HCT116 (cell line): ENCODE measurements at regions not wholly inside any gene's neighbourhood (a gene's known extent, or its start where the extent isn't known, plus 50 kb on each side); places are given as distances from the start of the nearest gene placed in this dataset.

Experiments used
- ATAC-seq: fragments of 200-7000 bp; cut with Tn5 transposase; 2 replicates; pipeline ENCODE4 v1.9.1; 2020; ENCODE audit warnings: mild to moderate bottlenecking, moderate library complexity
- BruUV-seq: library from RNA; stranded (reverse); fragments of 400-500 nt; replicated peaks from 2 replicates; lab custom pipeline; 2021; lab: Mats Ljungman, UMichigan
- CTCF ChIA-PET: fragments of 300-600 bp; sonication (Branson Sonifier 250); formaldehyde crosslinking; loops from one replicate; lab custom pipeline; 2021; ENCODE audit warnings: antibody characterized with exemption; lab: Charles Lee
- POLR2A ChIA-PET: fragments of 300-600, 350-600 bp; sonication (Branson Sonifier 250); formaldehyde crosslinking; loops from one replicate; lab custom pipeline; 2021; ENCODE audit warnings: antibody characterized with exemption; lab: Charles Lee
- RAD21 ChIA-PET, 2 experiments: fragments of 300-600 bp; sonication (Branson Sonifier 250); formaldehyde crosslinking; loops; one replicate each; lab custom pipeline; 2023; ENCODE audit warnings: low total read pairs in 2 of 2; ENCODE audit not compliant: uncharacterized antibody in 2 of 2, unreplicated experiment in 2 of 2, low non-redundant PET in 1 of 2; lab: Charles Lee
- DNase-seq: peaks from one replicate; pipeline ENCODE4 v3.0.0-alpha.2; 2010; ENCODE audit warnings: low read depth, low spot score
- H2AFZ ChIP-seq: fragments of 200-600 bp; shearing (Covaris generic), sonication (generic); 2 replicates; pipeline ENCODE4 v1.6.1; 2017; ENCODE audit warnings: low read depth, mixed run types, mixed read lengths, antibody characterized with exemption, low read length; ENCODE audit not compliant: poor library complexity, severe bottlenecking
- H3K27ac ChIP-seq: 2 replicates; pipeline ENCODE4 v1.5.1; 2012; ENCODE audit warnings: low read depth, low read length
- H3K27me3 ChIP-seq: fragments of 200-600 bp; sonication (generic); 2 replicates; pipeline ENCODE4 v1.6.1; 2016; ENCODE audit warnings: mixed run types, low read length, mixed read lengths; ENCODE audit not compliant: insufficient read depth
- H3K36me3 ChIP-seq, 2 experiments: fragments of 200-500 bp in 1 of 2; fragments of 200-600 bp in 1 of 2; sonication (Bioruptor generic) in 1 of 2; sonication (generic) in 1 of 2; 2 replicates each; pipeline versions ENCODE4 v1.5.1 to v1.6.1; 2014 to 2016; ENCODE audit warnings: low read length in 2 of 2, inconsistent platforms in 1 of 2, mixed read lengths in 1 of 2, mixed run types in 1 of 2; ENCODE audit not compliant: insufficient read depth in 2 of 2, control insufficient read depth in 1 of 2
- H3K4me1 ChIP-seq, 2 experiments: fragments of 200-600 bp in 1 of 2; sonication (generic) in 1 of 2; 2 replicates each; pipeline versions ENCODE4 v1.5.1 to v1.6.1; 2012 to 2017; ENCODE audit warnings: low read length in 2 of 2, inconsistent platforms in 1 of 2, mild to moderate bottlenecking in 1 of 2, mixed read lengths in 1 of 2, mixed run types in 1 of 2, moderate library complexity in 1 of 2; ENCODE audit not compliant: insufficient read depth in 2 of 2, control insufficient read depth in 1 of 2
- H3K4me2 ChIP-seq: fragments of 200-600 bp; sonication (generic); 2 replicates; pipeline ENCODE4 v1.6.1; 2017; ENCODE audit warnings: mixed run types, low read length, mixed read lengths
- H3K4me3 ChIP-seq, 2 experiments: fragments of 200-600 bp in 1 of 2; sonication (generic) in 1 of 2; replicated peaks in 1 of 2; 2 replicates each; pipeline ENCODE4 v1.5.1; 2011 to 2016; ENCODE audit warnings: low read length in 2 of 2, control low read depth in 1 of 2, low read depth in 1 of 2, mild to moderate bottlenecking in 1 of 2, mixed read lengths in 1 of 2, mixed run types in 1 of 2
- H3K79me2 ChIP-seq: fragments of 200-600 bp; sonication (generic); 2 replicates; pipeline ENCODE4 v1.6.1; 2017; ENCODE audit warnings: mild to moderate bottlenecking, mixed run types, low read length, moderate library complexity, mixed read lengths; ENCODE audit not compliant: insufficient read depth
- H3K9ac ChIP-seq: fragments of 200-600 bp; sonication (generic); 2 replicates; pipeline ENCODE4 v1.6.1; 2016; ENCODE audit warnings: low read length, mixed read lengths
- H3K9me2 ChIP-seq: fragments of 200-600 bp; sonication (generic), shearing (Covaris generic); 2 replicates; pipeline ENCODE4 v1.6.1; 2017; ENCODE audit warnings: mixed run types, mild to moderate bottlenecking, moderate library complexity; ENCODE audit not compliant: insufficient read depth
- H3K9me3 ChIP-seq, 2 experiments: fragments of 200-500 bp in 1 of 2; fragments of 200-600 bp in 1 of 2; sonication (Bioruptor generic) in 1 of 2; sonication (generic) in 1 of 2; 2 replicates each; pipeline ENCODE4 v1.6.1; 2014 to 2017; ENCODE audit warnings: low read length in 2 of 2, mixed read lengths in 2 of 2, inconsistent platforms in 1 of 2, low read depth in 1 of 2, mild to moderate bottlenecking in 1 of 2, mixed run types in 1 of 2, moderate library complexity in 1 of 2; ENCODE audit not compliant: control insufficient read depth in 1 of 2, insufficient read depth in 1 of 2
- H4K20me1 ChIP-seq: fragments of 200-600 bp; sonication (generic), shearing (Covaris generic); 2 replicates; pipeline ENCODE4 v1.6.1; 2017; ENCODE audit warnings: mixed run types, mild to moderate bottlenecking, moderate library complexity; ENCODE audit not compliant: insufficient read depth
- ELF1 ChIP-seq: IDR thresholded peaks from 2 replicates; pipeline ENCODE4 v1.6.1; 2012; ENCODE audit warnings: low read depth, borderline replicate concordance
- EZH2 ChIP-seq: fragments of 200-600 bp; sonication (generic); IDR thresholded peaks from 2 replicates; pipeline ENCODE4 v1.6.1; 2017; ENCODE audit warnings: antibody characterized with exemption, mixed run types
- FOSL1 ChIP-seq: IDR thresholded peaks from 2 replicates; pipeline ENCODE4 v1.6.1; 2012; ENCODE audit warnings: low read depth
- SP1 ChIP-seq: IDR thresholded peaks from 2 replicates; pipeline ENCODE4 v1.6.1; 2012; ENCODE audit warnings: low read depth
- ZNF274 ChIP-seq: fragments of 200-500 bp; sonication (Bioruptor generic); IDR thresholded peaks from 2 replicates; pipeline ENCODE4 v1.6.1; 2014; ENCODE audit warnings: mild to moderate bottlenecking, low read depth, low read length, inconsistent platforms
- intact Hi-C: fragments of 100-400 bp; cut with micrococcal nuclease; formaldehyde crosslinking; loops from 2 replicates; pipeline ENCODE4 v1.10.0; 2022
- TF ChIP-seq, protein P1 (sequence below): IDR thresholded peaks from 2 replicates; pipeline ENCODE4 v1.6.1; 2012

- CTCF ChIA-PET = no interaction called here
- no peak overlapping the region for H3K9ac ChIP-seq
- no peaks in the 10 kb centered on the region for H4K20me1 ChIP-seq
- TF ChIP-seq FOSL1 (no peak), ZNF274 (no peak)
- TF ChIP-seq, all 23 proteins: peak for 0
- Histone ChIP-seq H3K79me2 (no peaks in the 10 kb centered on the region), H3K4me1 (no peaks in the 10 kb centered on the region), H3K36me3 (no peaks in the 10 kb centered on the region), H3K9me2 (no peaks in the 10 kb centered on the region), H3K27me3 (no peaks in the 10 kb centered on the region), H2AFZ (no peak overlapping the region), H3K27ac (no peak overlapping the region), H3K4me3 (no peak overlapping the region), H3K9me3 (peaks cover 8 to 25% of the 10 kb centered on the region in 2 experiments; a peak in 2 of 4 replicates), H3K4me2 (no peak overlapping the region)
- intact Hi-C loops = no loop called here
- POLR2A ChIA-PET = no interaction called here
- DNase-seq = no peak
- no peak for ATAC-seq
- BruUV-seq = no TSS peak
- RAD21 ChIA-PET = no interaction called here
These were observed 1413.1 kb upstream of the CDH9 start for GRCh38 chr5:28451483-28451882.

GRCh38 chr5:28450997-28451396, 1412.6 kb upstream of the CDH9 start:
- intact Hi-C loops = no loop called here
- H3K79me2 ChIP-seq = no peaks in the 10 kb centered on the region
- DNase-seq (no peak), ATAC-seq (no peak)
- H3K27ac ChIP-seq = no peak overlapping the region
- H3K4me1 ChIP-seq = no peaks in the 10 kb centered on the region
- H3K4me2 ChIP-seq = no peak overlapping the region
- H3K9me3 ChIP-seq = peaks cover 5 to 28% of the 10 kb centered on the region in 2 experiments; a peak in 2 of 4 replicates
- H3K27me3 ChIP-seq = no peaks in the 10 kb centered on the region
- BruUV-seq = no TSS peak
- TF ChIP-seq ELF1 = no peak
- no peak for TF ChIP-seq SP1
- TF ChIP-seq EZH2 = no peak
- TF ChIP-seq, protein P1, sequence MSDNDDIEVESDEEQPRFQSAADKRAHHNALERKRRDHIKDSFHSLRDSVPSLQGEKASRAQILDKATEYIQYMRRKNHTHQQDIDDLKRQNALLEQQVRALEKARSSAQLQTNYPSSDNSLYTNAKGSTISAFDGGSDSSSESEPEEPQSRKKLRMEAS = no peak
- ChIA-PET POLR2A (no interaction called here), RAD21 (no interaction called here), CTCF (no interaction called here)
- H3K9ac ChIP-seq = no peak overlapping the region
- H3K9me2 ChIP-seq = no peaks in the 10 kb centered on the region
- no peaks in the 10 kb centered on the region for H4K20me1 ChIP-seq
- H2AFZ ChIP-seq = no peak overlapping the region
- H3K4me3 ChIP-seq = no peak overlapping the region
- no peaks in the 10 kb centered on the region for H3K36me3 ChIP-seq
